Right lobe of liver (tissue), 4 donors: ENCODE measurements at regions not wholly inside any gene's neighbourhood (a gene's known extent, or its start where the extent isn't known, plus 50 kb on each side); places are given as distances from the start of the nearest gene placed in this dataset.

ENCODE experiments used
- POLR2A ChIP-seq: fragments of 450-650 bp; IDR thresholded peaks from one replicate; pipeline ENCODE4 v1.6.1; 2017; ENCODE audit warnings: antibody characterized with exemption, mild to moderate bottlenecking
- TF ChIP-seq, protein P1 (sequence below), 4 donors: fragments of 200-600 bp in 3 of 4; fragments of 450-650 bp in 1 of 4; IDR thresholded peaks; one replicate each; pipeline versions ENCODE4 v1.5.1 to v1.8.0; 2016 to 2022; ENCODE audit warnings: antibody characterized with exemption in 4 of 4, mild to moderate bottlenecking in 2 of 4
- donor health status: DM: no; HTN: no; CAD: no.
- donor health status: DM: no; HTN: no; CAD: no.
- donor health status: DM: no; HTN: yes; CAD: no.

DNA sequence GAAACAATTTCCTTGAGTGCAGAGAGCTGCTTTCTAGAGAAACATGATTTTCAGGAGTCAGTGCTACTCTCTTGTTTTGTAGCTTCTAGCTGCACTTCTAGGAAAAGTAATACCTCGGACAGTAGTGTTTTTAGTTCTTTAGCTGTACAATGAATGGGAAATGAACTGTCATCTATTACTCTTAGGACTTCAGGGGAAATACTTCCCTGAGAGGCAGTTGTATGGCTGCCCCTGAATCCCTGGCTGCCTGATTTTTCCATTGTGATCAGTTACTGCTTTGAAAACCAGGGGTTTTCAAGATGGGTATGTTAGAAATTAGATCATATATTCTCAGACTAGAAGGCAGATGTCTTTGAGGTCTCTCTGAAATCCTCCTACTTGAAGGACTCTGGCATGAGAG, 200.3 kb upstream of the SEMA6D start:
- TF ChIP-seq POLR2A = no peak
- TF ChIP-seq, protein P1, sequence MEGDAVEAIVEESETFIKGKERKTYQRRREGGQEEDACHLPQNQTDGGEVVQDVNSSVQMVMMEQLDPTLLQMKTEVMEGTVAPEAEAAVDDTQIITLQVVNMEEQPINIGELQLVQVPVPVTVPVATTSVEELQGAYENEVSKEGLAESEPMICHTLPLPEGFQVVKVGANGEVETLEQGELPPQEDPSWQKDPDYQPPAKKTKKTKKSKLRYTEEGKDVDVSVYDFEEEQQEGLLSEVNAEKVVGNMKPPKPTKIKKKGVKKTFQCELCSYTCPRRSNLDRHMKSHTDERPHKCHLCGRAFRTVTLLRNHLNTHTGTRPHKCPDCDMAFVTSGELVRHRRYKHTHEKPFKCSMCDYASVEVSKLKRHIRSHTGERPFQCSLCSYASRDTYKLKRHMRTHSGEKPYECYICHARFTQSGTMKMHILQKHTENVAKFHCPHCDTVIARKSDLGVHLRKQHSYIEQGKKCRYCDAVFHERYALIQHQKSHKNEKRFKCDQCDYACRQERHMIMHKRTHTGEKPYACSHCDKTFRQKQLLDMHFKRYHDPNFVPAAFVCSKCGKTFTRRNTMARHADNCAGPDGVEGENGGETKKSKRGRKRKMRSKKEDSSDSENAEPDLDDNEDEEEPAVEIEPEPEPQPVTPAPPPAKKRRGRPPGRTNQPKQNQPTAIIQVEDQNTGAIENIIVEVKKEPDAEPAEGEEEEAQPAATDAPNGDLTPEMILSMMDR (IDR thresholded peaks at IDR 0.05) = no peak
